Adrenal gland (tissue), 5 donors: ENCODE measurements at regions not wholly inside any gene's neighbourhood (a gene's known extent, or its start where the extent isn't known, plus 50 kb on each side); places are given as distances from the start of the nearest gene placed in this dataset.

Experiments
- POLR2A ChIP-seq, 2 donors: fragments of 450-650 bp; IDR thresholded peaks; one replicate each; pipeline ENCODE4 v1.6.1; 2017; ENCODE audit warnings: antibody characterized with exemption in 2 of 2, mild to moderate bottlenecking in 2 of 2, moderate library complexity in 1 of 2
- TF ChIP-seq, protein P1 (sequence below), 6 experiments: fragments of 450-650 bp in 4 of 6; fragments of 200-600 bp in 2 of 6; sonication (generic) in 1 of 6; IDR thresholded peaks; 1 replicate in 5 of 6; 2 replicates in 1 of 6; pipeline versions ENCODE4 v1.5.1 to v1.8.0; 2016 to 2021; ENCODE audit warnings: antibody characterized with exemption in 6 of 6, mild to moderate bottlenecking in 2 of 6, moderate library complexity in 1 of 6
- donor health status: DM: no; HTN: no; CAD: no.

DNA sequence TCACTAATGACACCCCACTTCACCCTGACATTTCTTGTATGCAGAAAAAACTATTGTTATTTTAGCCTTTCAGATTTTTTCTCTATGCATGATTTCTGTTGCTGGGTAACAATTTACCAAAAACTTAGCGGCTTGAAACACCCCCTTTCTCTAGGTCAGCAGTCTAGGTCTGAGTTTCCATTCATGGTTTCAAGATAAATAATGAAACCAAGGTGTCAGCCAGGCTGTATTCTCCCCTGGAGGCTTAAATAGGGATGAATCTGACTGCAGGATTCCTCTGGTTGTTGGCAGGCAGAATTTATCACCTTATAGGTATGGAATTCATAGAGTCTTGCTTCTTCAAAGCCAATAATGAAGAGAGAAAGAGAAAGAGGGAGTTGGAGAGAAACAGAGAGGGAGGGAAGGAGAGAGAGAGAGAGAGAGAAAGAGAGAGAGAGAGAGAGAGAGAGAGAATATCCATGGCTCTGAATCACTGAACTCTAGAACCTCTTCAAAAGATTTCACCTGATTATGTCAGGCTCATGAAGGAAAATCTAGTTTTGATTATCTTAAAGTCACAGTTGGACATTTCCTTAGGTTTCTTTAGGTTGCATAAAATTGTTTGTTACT, 1224.6 kb upstream of the LRRTM3 start:
- TF ChIP-seq, protein P1, sequence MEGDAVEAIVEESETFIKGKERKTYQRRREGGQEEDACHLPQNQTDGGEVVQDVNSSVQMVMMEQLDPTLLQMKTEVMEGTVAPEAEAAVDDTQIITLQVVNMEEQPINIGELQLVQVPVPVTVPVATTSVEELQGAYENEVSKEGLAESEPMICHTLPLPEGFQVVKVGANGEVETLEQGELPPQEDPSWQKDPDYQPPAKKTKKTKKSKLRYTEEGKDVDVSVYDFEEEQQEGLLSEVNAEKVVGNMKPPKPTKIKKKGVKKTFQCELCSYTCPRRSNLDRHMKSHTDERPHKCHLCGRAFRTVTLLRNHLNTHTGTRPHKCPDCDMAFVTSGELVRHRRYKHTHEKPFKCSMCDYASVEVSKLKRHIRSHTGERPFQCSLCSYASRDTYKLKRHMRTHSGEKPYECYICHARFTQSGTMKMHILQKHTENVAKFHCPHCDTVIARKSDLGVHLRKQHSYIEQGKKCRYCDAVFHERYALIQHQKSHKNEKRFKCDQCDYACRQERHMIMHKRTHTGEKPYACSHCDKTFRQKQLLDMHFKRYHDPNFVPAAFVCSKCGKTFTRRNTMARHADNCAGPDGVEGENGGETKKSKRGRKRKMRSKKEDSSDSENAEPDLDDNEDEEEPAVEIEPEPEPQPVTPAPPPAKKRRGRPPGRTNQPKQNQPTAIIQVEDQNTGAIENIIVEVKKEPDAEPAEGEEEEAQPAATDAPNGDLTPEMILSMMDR (IDR thresholded peaks at IDR 0.05): no peak
- no peak for TF ChIP-seq POLR2A (IDR thresholded peaks at IDR 0.05)
